PFSK-1 (cell line): ENCODE measurements at regions not wholly inside any gene's neighbourhood (a gene's known extent, or its start where the extent isn't known, plus 50 kb on each side); places are given as distances from the start of the nearest gene placed in this dataset.

ENCODE experiments used
- FOXP2 ChIP-seq: optimal IDR thresholded peaks from 2 replicates; pipeline ENCODE3; 2011; ENCODE audit warnings: borderline replicate concordance, control low read depth, inconsistent platforms; ENCODE audit not compliant: insufficient read depth; ENCODE audit errors: extremely low read length, extremely low read depth
- POLR2AphosphoS5 ChIP-seq: IDR thresholded peaks from 2 replicates; pipeline ENCODE4 v1.6.1; 2012; ENCODE audit warnings: low read depth, mild to moderate bottlenecking, control low read depth, low read length, moderate library complexity
- REST ChIP-seq, 2 experiments: IDR thresholded peaks; 2 replicates each; pipeline versions ENCODE4 v1.6.1 to v1.8.0; 2011 to 2012; ENCODE audit warnings: low read depth in 2 of 2, low read length in 2 of 2, control low read depth in 1 of 2, inconsistent platforms in 1 of 2, mild to moderate bottlenecking in 1 of 2, moderate library complexity in 1 of 2; ENCODE audit not compliant: insufficient read depth in 1 of 2
- SIN3A ChIP-seq: IDR thresholded peaks from 2 replicates; pipeline ENCODE4 v1.6.1; 2012; ENCODE audit warnings: mild to moderate bottlenecking, low read length, moderate library complexity, borderline replicate concordance; ENCODE audit not compliant: insufficient read depth
- TAF1 ChIP-seq: IDR thresholded peaks from 2 replicates; pipeline ENCODE4 v1.6.1; 2012; ENCODE audit warnings: low read length, control low read depth, borderline replicate concordance; ENCODE audit not compliant: insufficient read depth

GRCh38 chr1:36572142-36572715 lies 89.5 kb upstream of the CSF3R start:
- TF ChIP-seq POLR2AphosphoS5 (no peak), SIN3A (no peak), REST (IDR thresholded peaks at IDR 0.05; ENCODE audit: insufficient read depth in 1 of 2, low read depth in 2 of 2, low read length in 2 of 2) (no peak), TAF1 (no peak), FOXP2 (no peak)
